ENCODE measurements at regions not wholly inside any gene's neighbourhood (a gene's known extent, or its start where the extent isn't known, plus 50 kb on each side); places are given as distances from the start of the nearest gene placed in this dataset.

GRCh38 chr2:120602251-120602650 lies 133.4 kb upstream of the GLI2 start:
- no peak overlapping the region for H3K23ac ChIP-seq (ENCODE audit: low read length in 2 of 2)
- peaks cover 25 to 46% of the 10 kb centered on the region in 2 experiments for H3K27me3 ChIP-seq (ENCODE audit: control insufficient read depth in 1 of 2, insufficient read depth in 1 of 2, low read length in 2 of 2)
- H3K4me1 ChIP-seq (ENCODE audit: control insufficient read depth, insufficient read depth, low read depth, low read length): peaks cover 3% of the 10 kb centered on the region
- H2BK5ac ChIP-seq (ENCODE audit: low read depth, low read length, poor library complexity, severe bottlenecking): no peak overlapping the region
- H2AK5ac ChIP-seq (ENCODE audit: low read length, severe bottlenecking): no peak overlapping the region
- no peak overlapping the region for H2BK120ac ChIP-seq (ENCODE audit: low read depth, low read length)
- H3K9me3 ChIP-seq (ENCODE audit: control insufficient read depth, low read length): no peaks in the 10 kb centered on the region
- 91% methylated on average over 7 of the region's 7 CpGs for WGBS
- H3K14ac ChIP-seq (ENCODE audit: low read length in 2 of 2): no peak overlapping the region
- DNase-seq: no peak
- H3K18ac ChIP-seq (ENCODE audit: low read depth in 1 of 2, low read length in 2 of 2): no peak overlapping the region
- H3K79me1 ChIP-seq (replicated peaks; ENCODE audit: low read length, poor library complexity, severe bottlenecking): no peaks in the 10 kb centered on the region
- no peak overlapping the region for H2BK15ac ChIP-seq (ENCODE audit: low read depth, poor library complexity, severe bottlenecking)
- no peak overlapping the region for H3K4ac ChIP-seq (ENCODE audit: low read depth in 1 of 2, low read length in 2 of 2)
- no peak overlapping the region for H4K91ac ChIP-seq (ENCODE audit: low read length)
- H3K4me2 ChIP-seq (ENCODE audit: low read length, poor library complexity, severe bottlenecking): no peak overlapping the region
- no peak overlapping the region for H4K8ac ChIP-seq (ENCODE audit: low read length)
- H3K4me3 ChIP-seq (ENCODE audit: insufficient read depth in 1 of 2, low read depth in 1 of 2, low read length in 2 of 2): no peak overlapping the region
- H2BK12ac ChIP-seq (ENCODE audit: low read length in 2 of 2): no peak overlapping the region
- H3K9ac ChIP-seq (ENCODE audit: low read length): no peak overlapping the region
- no peak overlapping the region for H2AFZ ChIP-seq (ENCODE audit: low read depth, low read length)
- H3K27ac ChIP-seq (ENCODE audit: low read length, poor library complexity, severe bottlenecking): no peak overlapping the region
- no peaks in the 10 kb centered on the region for H3K36me3 ChIP-seq (ENCODE audit: control insufficient read depth in 1 of 2, insufficient read depth in 2 of 2, low read depth in 1 of 2, low read length in 2 of 2)

- Histone ChIP-seq H2AK5ac (ENCODE audit: low read length, severe bottlenecking) (no peak overlapping the region), H3K4me3 (ENCODE audit: insufficient read depth in 1 of 2, low read depth in 1 of 2, low read length in 2 of 2) (no peak overlapping the region), H3K23ac (ENCODE audit: low read length in 2 of 2) (no peak overlapping the region), H2BK120ac (ENCODE audit: low read depth, low read length) (no peak overlapping the region), H3K4me1 (ENCODE audit: control insufficient read depth, insufficient read depth, low read depth, low read length) (no peaks in the 10 kb centered on the region), H4K91ac (ENCODE audit: low read length) (no peak overlapping the region), H3K79me1 (replicated peaks; ENCODE audit: low read length, poor library complexity, severe bottlenecking) (no peaks in the 10 kb centered on the region), H3K4me2 (ENCODE audit: low read length, poor library complexity, severe bottlenecking) (no peak overlapping the region), H2BK15ac (ENCODE audit: low read depth, poor library complexity, severe bottlenecking) (no peak overlapping the region), H2AFZ (ENCODE audit: low read depth, low read length) (no peak overlapping the region), H4K8ac (ENCODE audit: low read length) (no peak overlapping the region), H3K4ac (ENCODE audit: low read depth in 1 of 2, low read length in 2 of 2) (no peak overlapping the region), H2BK5ac (ENCODE audit: low read depth, low read length, poor library complexity, severe bottlenecking) (no peak overlapping the region), H2BK12ac (ENCODE audit: low read length in 2 of 2) (no peak overlapping the region), H3K9ac (ENCODE audit: low read length) (no peak overlapping the region), H3K36me3 (ENCODE audit: control insufficient read depth in 1 of 2, insufficient read depth in 2 of 2, low read depth in 1 of 2, low read length in 2 of 2) (no peaks in the 10 kb centered on the region), H3K27me3 (ENCODE audit: control insufficient read depth in 1 of 2, insufficient read depth in 1 of 2, low read length in 2 of 2) (peaks cover 22 to 52% of the 10 kb centered on the region in 2 experiments), H3K9me3 (ENCODE audit: control insufficient read depth, low read length) (no peaks in the 10 kb centered on the region), H3K14ac (ENCODE audit: low read length in 2 of 2) (no peak overlapping the region), H3K27ac (ENCODE audit: low read length, poor library complexity, severe bottlenecking) (no peak overlapping the region), H3K18ac (ENCODE audit: low read depth in 1 of 2, low read length in 2 of 2) (no peak overlapping the region)
- 75% methylated on average over 6 of the region's 6 CpGs for WGBS
- no peak for DNase-seq
Measured at GRCh38 chr2:120604767-120605166, 130.9 kb upstream of the GLI2 start.

- Histone ChIP-seq H2BK120ac (ENCODE audit: low read depth, low read length) (no peak overlapping the region), H3K23ac (ENCODE audit: low read length in 2 of 2) (no peak overlapping the region), H2AK5ac (ENCODE audit: low read length, severe bottlenecking) (no peak overlapping the region), H3K79me1 (replicated peaks; ENCODE audit: low read length, poor library complexity, severe bottlenecking) (no peaks in the 10 kb centered on the region), H3K4me1 (ENCODE audit: control insufficient read depth, insufficient read depth, low read depth, low read length) (no peaks in the 10 kb centered on the region), H3K27me3 (ENCODE audit: control insufficient read depth in 1 of 2, insufficient read depth in 1 of 2, low read length in 2 of 2) (peaks cover 21 to 55% of the 10 kb centered on the region in 2 experiments), H3K14ac (ENCODE audit: low read length in 2 of 2) (no peak overlapping the region), H4K91ac (ENCODE audit: low read length) (no peak overlapping the region), H3K9ac (ENCODE audit: low read length) (no peak overlapping the region), H3K18ac (ENCODE audit: low read depth in 1 of 2, low read length in 2 of 2) (no peak overlapping the region), H2BK12ac (ENCODE audit: low read length in 2 of 2) (no peak overlapping the region), H2BK15ac (ENCODE audit: low read depth, poor library complexity, severe bottlenecking) (no peak overlapping the region), H2BK5ac (ENCODE audit: low read depth, low read length, poor library complexity, severe bottlenecking) (no peak overlapping the region), H3K4ac (ENCODE audit: low read depth in 1 of 2, low read length in 2 of 2) (no peak overlapping the region), H2AFZ (ENCODE audit: low read depth, low read length) (no peak overlapping the region), H3K4me3 (ENCODE audit: insufficient read depth in 1 of 2, low read depth in 1 of 2, low read length in 2 of 2) (no peak overlapping the region), H3K27ac (ENCODE audit: low read length, poor library complexity, severe bottlenecking) (no peak overlapping the region), H4K8ac (ENCODE audit: low read length) (no peak overlapping the region), H3K36me3 (ENCODE audit: control insufficient read depth in 1 of 2, insufficient read depth in 2 of 2, low read depth in 1 of 2, low read length in 2 of 2) (no peaks in the 10 kb centered on the region), H3K9me3 (ENCODE audit: control insufficient read depth, low read length) (no peaks in the 10 kb centered on the region), H3K4me2 (ENCODE audit: low read length, poor library complexity, severe bottlenecking) (no peak overlapping the region)
- no peak for DNase-seq
- 79% methylated on average over 9 of the region's 10 CpGs for WGBS
Measured at GRCh38 chr2:120605231-120605935, 130.3 kb upstream of the GLI2 start.

- Histone ChIP-seq H3K4ac (ENCODE audit: low read depth in 1 of 2, low read length in 2 of 2) (no peak overlapping the region), H3K4me1 (ENCODE audit: control insufficient read depth, insufficient read depth, low read depth, low read length) (no peaks in the 10 kb centered on the region), H3K4me3 (ENCODE audit: insufficient read depth in 1 of 2, low read depth in 1 of 2, low read length in 2 of 2) (peak overlapping the region in 1 of 2 experiments; percentile 18), H3K36me3 (ENCODE audit: control insufficient read depth in 1 of 2, insufficient read depth in 2 of 2, low read depth in 1 of 2, low read length in 2 of 2) (no peaks in the 10 kb centered on the region), H3K18ac (ENCODE audit: low read depth in 1 of 2, low read length in 2 of 2) (no peak overlapping the region), H2AFZ (ENCODE audit: low read depth, low read length) (no peak overlapping the region), H3K79me1 (replicated peaks; ENCODE audit: low read length, poor library complexity, severe bottlenecking) (no peaks in the 10 kb centered on the region), H2AK5ac (ENCODE audit: low read length, severe bottlenecking) (no peak overlapping the region), H3K4me2 (ENCODE audit: low read length, poor library complexity, severe bottlenecking) (no peak overlapping the region), H4K91ac (ENCODE audit: low read length) (no peak overlapping the region), H4K8ac (ENCODE audit: low read length) (no peak overlapping the region), H3K27ac (ENCODE audit: low read length, poor library complexity, severe bottlenecking) (no peak overlapping the region), H2BK120ac (ENCODE audit: low read depth, low read length) (no peak overlapping the region), H3K27me3 (ENCODE audit: control insufficient read depth in 1 of 2, insufficient read depth in 1 of 2, low read length in 2 of 2) (peaks cover 21 to 64% of the 10 kb centered on the region in 2 experiments), H3K9me3 (ENCODE audit: control insufficient read depth, low read length) (no peaks in the 10 kb centered on the region), H3K9ac (ENCODE audit: low read length) (no peak overlapping the region), H2BK12ac (ENCODE audit: low read length in 2 of 2) (no peak overlapping the region), H3K23ac (ENCODE audit: low read length in 2 of 2) (no peak overlapping the region), H3K14ac (ENCODE audit: low read length in 2 of 2) (no peak overlapping the region), H2BK5ac (ENCODE audit: low read depth, low read length, poor library complexity, severe bottlenecking) (no peak overlapping the region), H2BK15ac (ENCODE audit: low read depth, poor library complexity, severe bottlenecking) (no peak overlapping the region)
- WGBS: 82% methylated on average over 10 of the region's 12 CpGs
- no peak for DNase-seq
Measured at GRCh38 chr2:120606280-120606679, 129.4 kb upstream of the GLI2 start.

Data from mesenchymal stem cell (in vitro differentiated cells and primary cell).